Globus pallidus (tissue), 1 donor: ENCODE measurements at regions not wholly inside any gene's neighbourhood (a gene's known extent, or its start where the extent isn't known, plus 50 kb on each side); places are given as distances from the start of the nearest gene placed in this dataset.
"Not testable (repeated sequence)": the region's sequence is repeated elsewhere in the genome, so short reads cannot be mapped to it uniquely, and the experiment has no call there.

Source experiments
- DNase-seq: peaks from one replicate; pipeline ENCODE4 v3.0.0-alpha.2; 2015; ENCODE audit warnings: low spot score

- DNase-seq, result no peak
These were observed 278.9 kb upstream of the FOXF1 start for GRCh38 chr16:86231321-86231995.

- no peak for DNase-seq
These were observed 278.4 kb upstream of the FOXF1 start for GRCh38 chr16:86231996-86232350.

- no peak for DNase-seq
These were observed 277.8 kb upstream of the FOXF1 start for GRCh38 chr16:86232496-86232895.

GRCh38 chr16:86233506-86233905, 276.8 kb upstream of the FOXF1 start:
- not testable (repeated sequence) for DNase-seq

- no peak for DNase-seq
These were observed 270.9 kb upstream of the FOXF1 start for GRCh38 chr16:86239381-86239780.

- DNase-seq, result no peak
These were observed 269.5 kb upstream of the FOXF1 start for GRCh38 chr16:86240716-86241363.

GRCh38 chr16:86241681-86242080, 268.6 kb upstream of the FOXF1 start:
- no peak for DNase-seq

- DNase-seq, result no peak
These were observed 267.8 kb upstream of the FOXF1 start for GRCh38 chr16:86242244-86243122.

GRCh38 chr16:86243123-86243473, 267.2 kb upstream of the FOXF1 start:
- DNase-seq, result no peak

GRCh38 chr16:86243571-86244154, 266.7 kb upstream of the FOXF1 start:
- no peak for DNase-seq

GRCh38 chr16:86244158-86244557, 266.2 kb upstream of the FOXF1 start:
- DNase-seq, result no peak

- no peak for DNase-seq
These were observed 265.4 kb upstream of the FOXF1 start for GRCh38 chr16:86244936-86245335.

GRCh38 chr16:86245351-86245750, 265.0 kb upstream of the FOXF1 start:
- DNase-seq, result no peak

- no peak for DNase-seq
These were observed 264.4 kb upstream of the FOXF1 start for GRCh38 chr16:86245895-86246294.

GRCh38 chr16:86248310-86248905, 261.9 kb upstream of the FOXF1 start:
- DNase-seq, result peak; percentile 3

GRCh38 chr16:86249631-86250030, 260.7 kb upstream of the FOXF1 start:
- DNase-seq, result no peak

GRCh38 chr16:86251682-86252081, 258.6 kb upstream of the FOXF1 start:
- DNase-seq, result no peak

GRCh38 chr16:86252596-86252995, 257.7 kb upstream of the FOXF1 start:
- DNase-seq, result no peak

GRCh38 chr16:86255966-86256365, 254.4 kb upstream of the FOXF1 start:
- no peak for DNase-seq

GRCh38 chr16:86256995-86257394, 253.3 kb upstream of the FOXF1 start:
- no peak for DNase-seq

- DNase-seq, result no peak
These were observed 252.8 kb upstream of the FOXF1 start for GRCh38 chr16:86257546-86257945.

GRCh38 chr16:86258713-86259112, 251.6 kb upstream of the FOXF1 start:
- DNase-seq, result no peak
